ENCODE measurements at regions not wholly inside any gene's neighbourhood (a gene's known extent, or its start where the extent isn't known, plus 50 kb on each side); places are given as distances from the start of the nearest gene placed in this dataset.

DNA sequence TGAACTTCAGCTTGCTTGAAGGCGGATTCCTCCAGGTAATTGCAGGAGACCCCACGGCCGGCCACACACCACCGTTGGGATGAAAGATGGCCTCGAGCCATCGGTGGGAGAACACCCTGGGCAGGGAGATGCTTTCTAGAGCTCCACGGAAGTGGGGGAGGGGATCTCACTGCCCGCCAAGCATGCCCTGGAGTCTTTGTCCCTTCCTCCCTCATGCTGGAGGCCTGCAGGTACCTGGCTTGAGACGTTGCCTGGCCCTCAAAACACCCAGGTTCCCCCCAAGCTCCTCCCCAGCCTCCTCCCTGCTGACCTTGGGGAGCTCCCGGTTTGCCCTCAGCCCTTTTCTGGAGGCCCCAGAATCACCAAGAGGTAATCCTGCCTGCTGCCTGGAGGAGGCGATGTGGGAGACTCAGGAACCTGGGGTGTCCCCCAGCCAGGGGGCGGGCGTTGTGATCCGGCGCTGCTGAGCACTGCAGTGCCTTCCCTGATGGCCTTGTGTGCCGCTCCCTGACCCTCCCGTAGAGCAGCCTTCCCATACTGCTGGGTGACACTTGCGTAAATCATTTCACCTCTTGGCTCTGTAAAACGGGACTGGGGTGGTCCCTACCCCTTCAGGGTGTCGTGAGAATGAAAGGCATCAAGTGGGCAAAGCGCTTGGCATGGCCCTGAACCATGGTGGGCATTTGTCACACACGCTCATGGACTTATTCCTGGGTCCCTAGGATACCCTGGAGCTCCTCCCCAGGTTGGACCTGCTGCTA is 91.4 kb downstream of the CEBPB start:
- DNase-seq (ENCODE audit: extremely low read depth, low read depth): no peak
- TF ChIP-seq, protein P1, sequence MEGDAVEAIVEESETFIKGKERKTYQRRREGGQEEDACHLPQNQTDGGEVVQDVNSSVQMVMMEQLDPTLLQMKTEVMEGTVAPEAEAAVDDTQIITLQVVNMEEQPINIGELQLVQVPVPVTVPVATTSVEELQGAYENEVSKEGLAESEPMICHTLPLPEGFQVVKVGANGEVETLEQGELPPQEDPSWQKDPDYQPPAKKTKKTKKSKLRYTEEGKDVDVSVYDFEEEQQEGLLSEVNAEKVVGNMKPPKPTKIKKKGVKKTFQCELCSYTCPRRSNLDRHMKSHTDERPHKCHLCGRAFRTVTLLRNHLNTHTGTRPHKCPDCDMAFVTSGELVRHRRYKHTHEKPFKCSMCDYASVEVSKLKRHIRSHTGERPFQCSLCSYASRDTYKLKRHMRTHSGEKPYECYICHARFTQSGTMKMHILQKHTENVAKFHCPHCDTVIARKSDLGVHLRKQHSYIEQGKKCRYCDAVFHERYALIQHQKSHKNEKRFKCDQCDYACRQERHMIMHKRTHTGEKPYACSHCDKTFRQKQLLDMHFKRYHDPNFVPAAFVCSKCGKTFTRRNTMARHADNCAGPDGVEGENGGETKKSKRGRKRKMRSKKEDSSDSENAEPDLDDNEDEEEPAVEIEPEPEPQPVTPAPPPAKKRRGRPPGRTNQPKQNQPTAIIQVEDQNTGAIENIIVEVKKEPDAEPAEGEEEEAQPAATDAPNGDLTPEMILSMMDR (IDR thresholded peaks at IDR 0.05; ENCODE audit: low read depth, low read length): no peak; the same call in none of the 2 replicates

DNA sequence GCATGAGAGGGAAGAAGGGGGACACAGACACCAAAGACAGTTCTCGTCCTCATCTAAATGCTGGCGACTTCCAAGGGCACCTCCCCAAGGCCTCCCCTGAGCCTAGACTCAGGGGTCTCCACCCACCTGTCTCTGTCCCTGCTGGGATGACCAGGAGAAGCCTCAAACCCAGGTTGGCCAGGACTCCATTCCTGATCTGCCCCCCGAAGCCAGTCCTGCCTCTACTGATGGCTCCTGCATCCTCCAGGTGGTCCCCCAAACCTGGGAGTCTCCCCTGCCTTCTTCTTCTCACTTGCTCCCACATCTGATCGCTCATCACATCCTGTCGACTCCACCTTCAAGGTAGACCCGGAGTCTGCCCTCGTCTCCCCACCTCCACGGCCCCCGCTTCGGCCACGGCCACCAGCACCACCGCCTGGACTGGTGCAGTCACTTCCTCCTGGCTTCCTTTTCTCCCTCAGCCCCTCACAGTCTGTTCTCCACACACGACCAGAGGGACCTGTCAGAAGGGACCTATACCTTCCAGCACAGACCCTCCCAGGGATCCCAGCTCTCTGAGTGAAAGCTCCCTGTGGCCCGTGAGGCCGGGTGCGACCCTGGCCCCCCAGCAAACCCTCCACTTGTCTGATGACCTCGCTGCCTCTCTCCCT is 92.1 kb downstream of the CEBPB start:
- DNase-seq (ENCODE audit: extremely low read depth, low read depth): no peak
- TF ChIP-seq, protein P1 (IDR thresholded peaks at IDR 0.05; ENCODE audit: low read depth, low read length): no peak

DNA sequence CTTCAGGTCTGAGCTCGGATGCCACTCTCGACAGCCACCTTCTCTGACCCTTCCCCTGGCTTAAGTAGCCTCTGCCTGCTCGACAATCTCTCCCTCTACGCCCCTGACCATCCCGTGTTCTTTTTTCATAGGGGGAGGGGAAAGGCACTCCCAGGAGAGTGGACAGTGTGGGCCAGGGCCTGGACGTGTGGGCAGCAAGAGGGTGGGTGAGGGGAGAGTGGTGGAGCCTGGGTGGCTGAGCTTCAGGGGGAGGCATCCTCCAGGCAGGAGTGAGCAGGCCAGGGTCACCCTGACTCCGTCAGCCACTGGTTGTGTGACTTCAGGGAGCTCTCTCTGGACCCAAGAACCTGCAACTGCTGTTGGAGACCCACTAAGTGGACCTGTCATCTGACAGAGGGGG is 92.7 kb downstream of the CEBPB start:
- DNase-seq (ENCODE audit: extremely low read depth, low read depth): no peak
- TF ChIP-seq, protein P1 (IDR thresholded peaks at IDR 0.05; ENCODE audit: low read depth, low read length): no peak

DNA sequence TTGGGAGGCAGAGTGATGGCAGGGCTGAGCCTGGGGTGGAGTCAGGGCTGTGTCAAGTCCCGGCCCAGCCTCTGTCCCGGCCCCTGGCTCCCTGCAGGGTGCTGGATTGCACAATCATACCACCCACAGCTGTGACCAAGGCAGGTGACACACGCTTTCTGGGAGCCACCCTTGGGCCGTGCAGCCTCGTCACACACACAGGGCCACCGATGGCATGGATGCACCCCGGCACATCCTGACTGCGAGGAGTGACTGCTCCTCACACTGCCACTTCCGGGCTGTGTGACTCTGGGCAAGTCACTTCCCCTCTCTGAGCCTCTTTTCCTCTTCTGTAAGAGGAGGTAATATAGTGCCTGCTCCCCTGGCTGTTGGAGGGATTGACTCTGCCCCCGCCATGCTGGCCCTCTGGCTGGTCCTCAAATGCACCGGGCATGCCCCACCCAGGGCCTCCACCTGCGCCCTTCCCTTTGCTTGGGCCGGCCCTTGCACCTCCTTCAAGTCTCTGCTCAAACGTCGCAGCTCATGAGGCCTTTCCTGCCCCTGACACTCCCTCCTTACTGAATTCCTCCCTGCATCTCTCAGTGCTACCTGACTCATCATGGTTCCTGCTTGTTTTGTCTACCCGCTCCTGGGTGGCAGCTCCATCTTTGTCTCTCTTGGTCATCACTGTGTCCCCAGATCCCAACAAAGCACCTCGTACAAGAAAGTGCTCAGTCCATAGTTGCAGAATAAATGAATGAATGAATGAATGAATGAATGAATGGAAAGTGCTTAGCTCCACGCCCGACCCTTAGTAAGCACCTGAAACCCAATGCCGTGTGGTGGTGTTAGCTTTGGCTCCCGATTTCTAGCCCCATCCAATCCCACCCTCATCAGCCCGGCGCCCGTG is 93.5 kb downstream of the CEBPB start:
- DNase-seq (ENCODE audit: extremely low read depth, low read depth): no peak

DNA sequence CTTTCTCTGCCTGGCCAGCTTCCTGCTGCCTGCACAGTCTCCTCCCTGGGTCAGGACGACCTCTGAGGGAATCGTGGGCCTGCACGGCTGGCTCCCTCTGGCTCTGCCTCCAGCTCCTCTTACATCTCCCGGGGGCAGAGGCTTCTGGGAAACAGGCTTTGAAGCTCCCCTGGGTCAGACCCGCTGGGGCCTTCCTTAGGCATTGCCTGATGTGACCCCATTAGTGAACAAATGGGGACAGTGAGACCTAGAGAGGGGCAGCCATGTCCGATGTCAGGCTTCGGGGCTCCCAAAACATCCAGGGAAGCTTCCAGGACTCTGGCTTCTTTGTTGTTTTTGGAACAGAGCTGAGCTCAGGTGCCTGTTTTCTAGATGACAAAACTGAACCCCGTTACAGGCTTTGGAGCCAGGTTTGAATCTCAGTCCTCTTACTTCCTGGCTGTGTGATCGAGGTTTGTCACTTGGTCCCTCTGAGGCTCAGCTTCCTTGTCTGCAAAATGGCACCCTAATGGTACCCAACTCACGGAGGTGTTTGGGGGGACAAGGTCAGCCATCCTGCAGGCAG is 94.3 kb downstream of the CEBPB start:
- TF ChIP-seq, protein P1 (IDR thresholded peaks at IDR 0.05; ENCODE audit: low read depth, low read length): no peak
- no peak for DNase-seq (ENCODE audit: extremely low read depth, low read depth)

More for the DNA sequence above, 93.5 kb downstream of the CEBPB start:
- TF ChIP-seq, protein P1 (IDR thresholded peaks at IDR 0.05; ENCODE audit: low read depth, low read length): no peak

DNA sequence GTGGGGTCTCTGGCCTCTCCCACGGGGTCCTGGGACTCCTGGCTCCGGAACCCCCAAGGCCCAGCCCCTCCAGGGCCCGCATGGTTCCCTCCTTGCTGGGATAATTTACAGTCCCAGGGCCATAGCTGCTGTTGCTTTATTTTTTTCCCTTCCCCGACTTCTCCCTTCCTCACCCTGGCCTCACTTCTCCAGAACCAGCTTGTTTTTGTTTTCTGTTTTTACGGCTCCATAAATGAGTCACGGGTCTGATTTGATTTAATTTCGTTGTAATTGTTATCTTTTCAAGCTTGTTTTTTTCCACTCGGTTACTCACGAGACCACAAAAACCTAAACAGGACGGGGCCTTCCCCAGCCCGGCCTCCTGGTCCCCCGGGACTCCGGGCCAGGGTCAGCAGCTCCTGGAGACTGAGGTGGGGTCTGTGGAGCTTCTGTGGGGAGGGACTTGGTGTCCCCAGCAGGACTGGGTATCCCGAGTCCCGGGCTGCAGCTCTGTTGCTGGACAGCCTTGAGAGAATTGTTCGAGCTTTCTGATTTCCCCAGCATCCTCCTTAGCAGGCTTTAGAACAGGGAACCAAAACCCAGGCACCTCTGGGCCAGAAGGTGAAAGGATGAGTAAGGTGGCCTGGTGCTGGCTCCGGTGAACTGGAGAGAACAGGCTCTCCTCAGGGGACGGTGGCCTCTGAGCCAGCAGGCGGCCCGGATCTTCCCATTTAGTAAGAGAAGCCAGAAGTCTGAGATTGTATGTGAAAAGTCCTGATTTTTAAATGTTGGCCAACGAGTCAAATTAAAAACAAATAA is 94.9 kb downstream of the CEBPB start:
- DNase-seq (ENCODE audit: extremely low read depth, low read depth): no peak
- TF ChIP-seq, protein P1 (IDR thresholded peaks at IDR 0.05; ENCODE audit: low read depth, low read length): peak; percentile 23
